Gastrocnemius medialis (tissue), 4 donors: ENCODE measurements at regions not wholly inside any gene's neighbourhood (a gene's known extent, or its start where the extent isn't known, plus 50 kb on each side); places are given as distances from the start of the nearest gene placed in this dataset.

Experiments used
- POLR2A ChIP-seq, 2 donors: fragments of 450-650 bp; IDR thresholded peaks; one replicate each; pipeline ENCODE4 v1.6.1; 2017; ENCODE audit warnings: antibody characterized with exemption in 2 of 2, mild to moderate bottlenecking in 2 of 2, moderate library complexity in 2 of 2
- TF ChIP-seq, protein P1 (sequence below), 5 experiments: fragments of 450-650 bp in 3 of 5; fragments of 200-600 bp in 2 of 5; sonication (generic) in 2 of 5; IDR thresholded peaks in 4 of 5; conservative IDR thresholded peaks in 1 of 5; 1 replicate in 4 of 5; 2 replicates in 1 of 5; pipeline ENCODE4 v1.5.1; 2016 to 2019; ENCODE audit warnings: antibody characterized with exemption in 5 of 5, mild to moderate bottlenecking in 3 of 5, moderate library complexity in 3 of 5

DNA sequence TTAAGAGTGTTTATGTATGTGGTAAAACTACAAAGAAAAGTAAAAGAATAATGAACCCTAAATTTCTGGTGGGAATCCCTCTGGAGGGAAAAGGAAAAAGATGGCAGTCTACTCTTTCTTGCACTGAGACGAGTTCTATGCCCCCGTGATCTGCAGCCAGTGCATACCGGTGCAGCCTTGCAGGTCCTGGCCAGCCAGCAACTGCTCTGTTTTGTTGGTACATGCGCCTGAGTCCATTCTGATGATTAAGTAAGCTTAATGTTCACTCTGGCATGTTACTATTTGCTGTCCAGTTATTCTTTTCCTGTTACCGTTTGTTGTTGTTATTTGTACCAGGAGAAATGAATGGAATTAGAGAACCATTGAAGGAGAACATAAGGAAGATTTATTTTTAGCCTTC lies 95.1 kb upstream of the TMC3 start:
- TF ChIP-seq, protein P1, sequence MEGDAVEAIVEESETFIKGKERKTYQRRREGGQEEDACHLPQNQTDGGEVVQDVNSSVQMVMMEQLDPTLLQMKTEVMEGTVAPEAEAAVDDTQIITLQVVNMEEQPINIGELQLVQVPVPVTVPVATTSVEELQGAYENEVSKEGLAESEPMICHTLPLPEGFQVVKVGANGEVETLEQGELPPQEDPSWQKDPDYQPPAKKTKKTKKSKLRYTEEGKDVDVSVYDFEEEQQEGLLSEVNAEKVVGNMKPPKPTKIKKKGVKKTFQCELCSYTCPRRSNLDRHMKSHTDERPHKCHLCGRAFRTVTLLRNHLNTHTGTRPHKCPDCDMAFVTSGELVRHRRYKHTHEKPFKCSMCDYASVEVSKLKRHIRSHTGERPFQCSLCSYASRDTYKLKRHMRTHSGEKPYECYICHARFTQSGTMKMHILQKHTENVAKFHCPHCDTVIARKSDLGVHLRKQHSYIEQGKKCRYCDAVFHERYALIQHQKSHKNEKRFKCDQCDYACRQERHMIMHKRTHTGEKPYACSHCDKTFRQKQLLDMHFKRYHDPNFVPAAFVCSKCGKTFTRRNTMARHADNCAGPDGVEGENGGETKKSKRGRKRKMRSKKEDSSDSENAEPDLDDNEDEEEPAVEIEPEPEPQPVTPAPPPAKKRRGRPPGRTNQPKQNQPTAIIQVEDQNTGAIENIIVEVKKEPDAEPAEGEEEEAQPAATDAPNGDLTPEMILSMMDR (IDR thresholded peaks at IDR 0.05 in 4 of 5, conservative IDR thresholded peaks at IDR 0.05 in 1 of 5), result no peak
- no peak for TF ChIP-seq POLR2A (IDR thresholded peaks at IDR 0.05)
